Liver (tissue), 8 donors: ENCODE measurements at regions not wholly inside any gene's neighbourhood (a gene's known extent, or its start where the extent isn't known, plus 50 kb on each side); places are given as distances from the start of the nearest gene placed in this dataset.

Source experiments
- DNase-seq: peaks from one replicate; pipeline ENCODE4 v3.0.0-alpha.2; 2017; ENCODE audit warnings: low spot score
- H3K27ac ChIP-seq, 2 donors: one replicate each; pipeline ENCODE4 v1.7.0; 2013; ENCODE audit warnings: inconsistent platforms in 2 of 2, low read length in 2 of 2, control low read depth in 1 of 2, low read depth in 1 of 2, mild to moderate bottlenecking in 1 of 2
- H3K27me3 ChIP-seq, 4 donors: one replicate each; pipeline versions ENCODE4 v1.6.1 to v1.7.0; 2013; ENCODE audit warnings: low read length in 3 of 4, inconsistent platforms in 1 of 4, mild to moderate bottlenecking in 1 of 4, moderate library complexity in 1 of 4; ENCODE audit not compliant: control insufficient read depth in 4 of 4, insufficient read depth in 4 of 4
- H3K36me3 ChIP-seq, 4 donors: one replicate each; pipeline versions ENCODE4 v1.6.1 to v1.7.0; 2013; ENCODE audit warnings: low read length in 3 of 4, mild to moderate bottlenecking in 3 of 4, low read depth in 1 of 4, moderate library complexity in 1 of 4; ENCODE audit not compliant: control insufficient read depth in 4 of 4, insufficient read depth in 3 of 4
- H3K4me1 ChIP-seq, 4 donors: one replicate each; pipeline versions ENCODE4 v1.6.1 to v1.7.0; 2013; ENCODE audit warnings: low read length in 3 of 4, mild to moderate bottlenecking in 3 of 4, moderate library complexity in 1 of 4; ENCODE audit not compliant: control insufficient read depth in 4 of 4, insufficient read depth in 4 of 4
- H3K4me3 ChIP-seq, 3 donors: one replicate each; pipeline versions ENCODE4 v1.6.1 to v1.7.0; 2013; ENCODE audit warnings: low read length in 3 of 3, control low read depth in 1 of 3, low read depth in 1 of 3, mild to moderate bottlenecking in 1 of 3
- H3K9ac ChIP-seq, 2 donors: one replicate each; pipeline ENCODE4 v1.7.0; 2013; ENCODE audit warnings: low read length in 2 of 2, mild to moderate bottlenecking in 2 of 2, moderate library complexity in 2 of 2, control low read depth in 1 of 2, low read depth in 1 of 2
- H3K9me3 ChIP-seq, 4 donors: one replicate each; pipeline versions ENCODE4 v1.6.1 to v1.7.0; 2013; ENCODE audit warnings: low read length in 3 of 4; ENCODE audit not compliant: control insufficient read depth in 4 of 4
- ATF3 ChIP-seq: IDR thresholded peaks from 2 replicates; pipeline ENCODE4 v1.6.1; 2016; ENCODE audit warnings: antibody characterized with exemption
- CTCF ChIP-seq: fragments of 150-350 bp; IDR thresholded peaks from 2 replicates; pipeline ENCODE4 v1.5.1; 2017; ENCODE audit warnings: improper control_type of control experiment, low read depth, low read length; ENCODE audit not compliant: missing input control
- EGR1 ChIP-seq, 2 donors: IDR thresholded peaks; 2 replicates each; pipeline ENCODE4 v1.6.1; 2016 to 2018; ENCODE audit warnings: antibody characterized with exemption in 2 of 2, low read depth in 2 of 2
- FOXA1 ChIP-seq: IDR thresholded peaks from 2 replicates; pipeline ENCODE4 v1.6.1; 2016; ENCODE audit warnings: antibody characterized with exemption
- FOXA2 ChIP-seq: IDR thresholded peaks from 2 replicates; pipeline ENCODE4 v1.6.1; 2016; ENCODE audit warnings: antibody characterized with exemption
- GABPA ChIP-seq, 2 donors: IDR thresholded peaks in 1 of 2; conservative IDR thresholded peaks in 1 of 2; 2 replicates each; pipeline ENCODE4 v1.6.1; 2016; ENCODE audit warnings: antibody characterized with exemption in 2 of 2, mild to moderate bottlenecking in 1 of 2, moderate library complexity in 1 of 2
- HNF4A ChIP-seq, 2 donors: conservative IDR thresholded peaks; 2 replicates each; pipeline ENCODE4 v1.6.1; 2016; ENCODE audit warnings: antibody characterized with exemption in 2 of 2, mild to moderate bottlenecking in 2 of 2
- HNF4G ChIP-seq: IDR thresholded peaks from 2 replicates; pipeline ENCODE4 v1.6.1; 2016; ENCODE audit warnings: antibody characterized with exemption
- JUND ChIP-seq, 2 donors: IDR thresholded peaks; 2 replicates each; pipeline ENCODE4 v1.6.1; 2016; ENCODE audit warnings: antibody characterized with exemption in 2 of 2
- MAX ChIP-seq: IDR thresholded peaks from 2 replicates; pipeline ENCODE4 v1.6.1; 2016; ENCODE audit warnings: antibody characterized with exemption
- NR2F2 ChIP-seq: IDR thresholded peaks from 2 replicates; pipeline ENCODE4 v1.6.1; 2016; ENCODE audit warnings: antibody characterized with exemption
- RAD21 ChIP-seq, 2 donors: IDR thresholded peaks; 2 replicates each; pipeline ENCODE4 v1.6.1; 2016; ENCODE audit warnings: antibody characterized with exemption in 2 of 2, mild to moderate bottlenecking in 2 of 2
- REST ChIP-seq: IDR thresholded peaks from 2 replicates; pipeline ENCODE4 v1.6.1; 2016; ENCODE audit warnings: antibody characterized with exemption, mild to moderate bottlenecking
- RXRA ChIP-seq, 2 donors: IDR thresholded peaks; 2 replicates each; pipeline ENCODE4 v1.6.1; 2017 to 2018; ENCODE audit warnings: antibody characterized with exemption in 2 of 2, mild to moderate bottlenecking in 1 of 2
- SP1 ChIP-seq: IDR thresholded peaks from 2 replicates; pipeline ENCODE4 v1.6.1; 2018; ENCODE audit warnings: antibody characterized with exemption, mild to moderate bottlenecking
- TAF1 ChIP-seq: conservative IDR thresholded peaks from 2 replicates; pipeline ENCODE4 v1.6.1; 2016; ENCODE audit warnings: antibody characterized with exemption, mild to moderate bottlenecking
- YY1 ChIP-seq: IDR thresholded peaks from 2 replicates; pipeline ENCODE4 v1.6.1; 2016; ENCODE audit warnings: antibody characterized with exemption, mild to moderate bottlenecking
- ZBTB33 ChIP-seq: IDR thresholded peaks from 2 replicates; pipeline ENCODE4 v1.6.1; 2016; ENCODE audit warnings: antibody characterized with exemption
- WGBS: extraction: QIAGEN DNeasy Blood & Tissue Kit; methylation state at CpG from one replicate; pipeline ENCODE4 v1.1.7; 2013; 5-methylcytosine and 5-hydroxymethylcytosine counted together
- donor health status: healthy.
- donor health status: healthy.
- donor health status: healthy.
- donor health status: healthy.
- donor health status: healthy.

- H3K4me3 ChIP-seq = no peak overlapping the region
- no peaks in the 10 kb centered on the region for H3K9me3 ChIP-seq
- no peaks in the 10 kb centered on the region for H3K36me3 ChIP-seq
- WGBS = 71% methylated on average over 2 of the region's 2 CpGs
- DNase-seq = no peak
- H3K4me1 ChIP-seq = no peaks in the 10 kb centered on the region
- no peak for TF ChIP-seq TAF1
- no peak for TF ChIP-seq REST
- no peak for TF ChIP-seq EGR1 (IDR thresholded peaks at IDR 0.05; ENCODE audit: low read depth in 2 of 2)
- no peak for TF ChIP-seq FOXA1
- TF ChIP-seq SP1 = no peak
- no peak for TF ChIP-seq RXRA (IDR thresholded peaks at IDR 0.05)
- no peak for TF ChIP-seq RAD21 (IDR thresholded peaks at IDR 0.05)
- no peak for TF ChIP-seq MAX
- TF ChIP-seq ZBTB33 = no peak
- TF ChIP-seq HNF4G = no peak
- TF ChIP-seq JUND (IDR thresholded peaks at IDR 0.05) = no peak
- no peak for TF ChIP-seq GABPA (IDR thresholded peaks at IDR 0.05 in 1 of 2, conservative IDR thresholded peaks at IDR 0.05 in 1 of 2)
- TF ChIP-seq FOXA2 = no peak
- no peak for TF ChIP-seq ATF3
- no peak for TF ChIP-seq NR2F2
- TF ChIP-seq YY1 = no peak
- TF ChIP-seq CTCF = no peak
- TF ChIP-seq HNF4A (conservative IDR thresholded peaks at IDR 0.05) = no peak
- H3K27ac ChIP-seq = no peak overlapping the region
- H3K9ac ChIP-seq = no peak overlapping the region
- H3K27me3 ChIP-seq = no peaks in the 10 kb centered on the region
These were observed 155.9 kb downstream of the MYLK4 start for GRCh38 chr6:2594868-2595267.

- TF ChIP-seq ZBTB33 (no peak), EGR1 (IDR thresholded peaks at IDR 0.05; ENCODE audit: low read depth in 2 of 2) (no peak), HNF4A (conservative IDR thresholded peaks at IDR 0.05) (no peak), JUND (IDR thresholded peaks at IDR 0.05) (no peak), RAD21 (IDR thresholded peaks at IDR 0.05) (no peak), RXRA (IDR thresholded peaks at IDR 0.05) (no peak), TAF1 (no peak), NR2F2 (no peak), GABPA (IDR thresholded peaks at IDR 0.05 in 1 of 2, conservative IDR thresholded peaks at IDR 0.05 in 1 of 2) (no peak), ATF3 (no peak), MAX (no peak), FOXA1 (no peak), HNF4G (no peak), SP1 (no peak), CTCF (no peak), FOXA2 (no peak)
- no peak for DNase-seq
- H3K9ac ChIP-seq = no peak overlapping the region
- no peak overlapping the region for H3K27ac ChIP-seq
- H3K9me3 ChIP-seq = no peaks in the 10 kb centered on the region
- H3K27me3 ChIP-seq = no peaks in the 10 kb centered on the region
- 92% methylated on average over 6 of the region's 6 CpGs for WGBS
- H3K4me3 ChIP-seq = no peak overlapping the region
- no peaks in the 10 kb centered on the region for H3K4me1 ChIP-seq
- no peaks in the 10 kb centered on the region for H3K36me3 ChIP-seq
These were observed 157.6 kb downstream of the MYLK4 start for GRCh38 chr6:2593167-2593566.
